Sigmoid colon (tissue), 6 donors: ENCODE measurements at regions not wholly inside any gene's neighbourhood (a gene's known extent, or its start where the extent isn't known, plus 50 kb on each side); places are given as distances from the start of the nearest gene placed in this dataset.

Experiments
- DNase-seq: peaks from one replicate; pipeline ENCODE4 v3.0.0-alpha.2; 2019
- H3K27ac ChIP-seq, 4 donors: fragments of 200-600 bp; sonication (generic); one replicate each; pipeline ENCODE4 v1.5.1; 2016 to 2019; ENCODE audit warnings: mild to moderate bottlenecking in 1 of 4
- H3K27me3 ChIP-seq, 3 donors: fragments of 200-600 bp; sonication (generic); one replicate each; pipeline ENCODE4 v1.5.1; 2019; ENCODE audit warnings: mild to moderate bottlenecking in 1 of 3
- H3K36me3 ChIP-seq, 4 donors: fragments of 200-600 bp; sonication (generic); one replicate each; pipeline ENCODE4 v1.5.1; 2016 to 2019
- H3K4me1 ChIP-seq, 4 donors: fragments of 200-600 bp; sonication (generic); one replicate each; pipeline ENCODE4 v1.5.1; 2017 to 2019
- H3K4me3 ChIP-seq, 4 donors: fragments of 200-600 bp; sonication (generic); one replicate each; pipeline ENCODE4 v1.5.1; 2017 to 2019; ENCODE audit warnings: mild to moderate bottlenecking in 2 of 4, moderate library complexity in 1 of 4
- H3K9me3 ChIP-seq, 4 donors: fragments of 200-600 bp in 3 of 4; sonication (generic) in 3 of 4; one replicate each; pipeline versions ENCODE4 v1.5.1 to v1.6.1; 2013 to 2019
- EP300 ChIP-seq, 4 donors: sonication (generic); formaldehyde crosslinking; IDR thresholded peaks; one replicate each; pipeline ENCODE4 v1.6.1; 2017; ENCODE audit warnings: antibody characterized with exemption in 4 of 4
- POLR2A ChIP-seq, 2 donors: fragments of 450-650 bp; IDR thresholded peaks; one replicate each; pipeline ENCODE4 v1.6.1; 2016; ENCODE audit warnings: antibody characterized with exemption in 2 of 2, mild to moderate bottlenecking in 2 of 2, moderate library complexity in 2 of 2
- POLR2AphosphoS5 ChIP-seq, 4 donors: sonication (generic); formaldehyde crosslinking; IDR thresholded peaks; one replicate each; pipeline ENCODE4 v1.6.1; 2017; ENCODE audit warnings: antibody characterized with exemption in 4 of 4
- WGBS, 2 donors: extraction: QIAGEN DNeasy Blood & Tissue Kit; methylation state at CpG; one replicate each; pipeline ENCODE4 v1.1.7; 2013; 5-methylcytosine and 5-hydroxymethylcytosine counted together
- intact Hi-C: fragments of 100-400 bp; cut with DNase I; formaldehyde crosslinking; loops from one replicate; pipeline ENCODE4 v1.15.1; 2023
- TF ChIP-seq, protein P1 (sequence below), 4 experiments: fragments of 450-650 bp in 3 of 4; fragments of 200-600 bp in 1 of 4; IDR thresholded peaks; one replicate each; pipeline ENCODE4 v1.5.1; 2016 to 2019; ENCODE audit warnings: antibody characterized with exemption in 4 of 4, mild to moderate bottlenecking in 3 of 4, moderate library complexity in 2 of 4
- donor health status: healthy with polysubstance abuse.
- donor health status: healthy.

DNA sequence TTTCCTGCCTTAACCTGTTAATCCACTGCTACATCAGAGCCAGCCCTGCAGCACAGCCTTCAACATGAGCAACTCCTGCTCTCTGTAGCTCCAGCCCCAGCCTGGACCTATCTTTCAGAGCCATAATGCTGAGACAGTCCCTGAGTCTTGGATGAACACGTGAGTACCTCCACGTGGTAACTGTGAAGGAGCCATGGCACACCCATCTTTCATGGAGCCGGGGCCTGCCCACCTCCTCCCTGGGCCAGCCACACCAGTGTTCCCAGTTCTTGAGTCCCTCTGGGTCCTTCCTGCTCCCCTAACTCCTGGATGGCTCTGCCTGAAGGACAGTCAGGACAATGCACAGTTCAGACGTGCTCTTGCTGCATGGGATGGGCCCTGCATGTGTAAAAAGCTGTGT lies 107.1 kb downstream of the TEX36 start:
- H3K4me1 ChIP-seq = peaks cover 0 to 8% (median 3%) of the 10 kb centered on the region in 4 donors
- WGBS, 2 donors = 65 to 73% methylated on average over 4 of the region's 4 CpGs
- no peak overlapping the region for H3K27ac ChIP-seq
- intact Hi-C loops = no loop called here
- TF ChIP-seq EP300 (IDR thresholded peaks at IDR 0.05) (no peak), POLR2A (IDR thresholded peaks at IDR 0.05) (no peak), POLR2AphosphoS5 (IDR thresholded peaks at IDR 0.05) (no peak)
- TF ChIP-seq, protein P1, sequence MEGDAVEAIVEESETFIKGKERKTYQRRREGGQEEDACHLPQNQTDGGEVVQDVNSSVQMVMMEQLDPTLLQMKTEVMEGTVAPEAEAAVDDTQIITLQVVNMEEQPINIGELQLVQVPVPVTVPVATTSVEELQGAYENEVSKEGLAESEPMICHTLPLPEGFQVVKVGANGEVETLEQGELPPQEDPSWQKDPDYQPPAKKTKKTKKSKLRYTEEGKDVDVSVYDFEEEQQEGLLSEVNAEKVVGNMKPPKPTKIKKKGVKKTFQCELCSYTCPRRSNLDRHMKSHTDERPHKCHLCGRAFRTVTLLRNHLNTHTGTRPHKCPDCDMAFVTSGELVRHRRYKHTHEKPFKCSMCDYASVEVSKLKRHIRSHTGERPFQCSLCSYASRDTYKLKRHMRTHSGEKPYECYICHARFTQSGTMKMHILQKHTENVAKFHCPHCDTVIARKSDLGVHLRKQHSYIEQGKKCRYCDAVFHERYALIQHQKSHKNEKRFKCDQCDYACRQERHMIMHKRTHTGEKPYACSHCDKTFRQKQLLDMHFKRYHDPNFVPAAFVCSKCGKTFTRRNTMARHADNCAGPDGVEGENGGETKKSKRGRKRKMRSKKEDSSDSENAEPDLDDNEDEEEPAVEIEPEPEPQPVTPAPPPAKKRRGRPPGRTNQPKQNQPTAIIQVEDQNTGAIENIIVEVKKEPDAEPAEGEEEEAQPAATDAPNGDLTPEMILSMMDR (IDR thresholded peaks at IDR 0.05) = no peak
- no peaks in the 10 kb centered on the region for H3K36me3 ChIP-seq
- no peaks in the 10 kb centered on the region for H3K9me3 ChIP-seq
- DNase-seq = no peak
- no peak overlapping the region for H3K4me3 ChIP-seq
- no peaks in the 10 kb centered on the region for H3K27me3 ChIP-seq

DNA sequence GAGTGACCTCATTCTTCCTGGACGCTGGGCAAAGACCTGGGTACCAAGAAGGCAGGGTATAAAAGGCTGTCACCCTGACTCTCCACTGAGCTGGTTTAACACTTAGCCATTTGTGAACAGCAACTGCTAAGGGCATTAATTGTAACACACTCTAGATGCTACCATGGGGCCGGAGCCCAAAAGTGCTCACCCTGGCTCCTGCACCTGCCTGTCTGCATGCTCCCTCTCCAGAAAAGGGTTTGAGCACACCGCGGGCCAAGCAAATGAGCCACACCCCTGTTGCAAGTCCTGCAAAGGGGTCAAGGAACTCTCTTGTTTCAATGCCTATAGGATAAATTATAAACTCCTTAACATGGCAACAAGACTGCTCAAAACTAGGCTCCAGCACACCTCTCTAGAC lies 114.8 kb downstream of the TEX36 start:
- no peaks in the 10 kb centered on the region for H3K36me3 ChIP-seq
- no peak for DNase-seq
- H3K4me3 ChIP-seq = no peak overlapping the region
- 91 to 96% methylated on average over 4 of the region's 4 CpGs for WGBS, 2 donors
- H3K9me3 ChIP-seq = no peaks in the 10 kb centered on the region
- H3K27ac ChIP-seq = no peak overlapping the region
- TF ChIP-seq POLR2A (IDR thresholded peaks at IDR 0.05) = no peak
- no peak for TF ChIP-seq POLR2AphosphoS5 (IDR thresholded peaks at IDR 0.05)
- TF ChIP-seq EP300 (IDR thresholded peaks at IDR 0.05) = no peak
- TF ChIP-seq, protein P1 (IDR thresholded peaks at IDR 0.05) = no peak
- intact Hi-C loops = no loop called here
- no peaks in the 10 kb centered on the region for H3K27me3 ChIP-seq
- H3K4me1 ChIP-seq = no peaks in the 10 kb centered on the region

DNA sequence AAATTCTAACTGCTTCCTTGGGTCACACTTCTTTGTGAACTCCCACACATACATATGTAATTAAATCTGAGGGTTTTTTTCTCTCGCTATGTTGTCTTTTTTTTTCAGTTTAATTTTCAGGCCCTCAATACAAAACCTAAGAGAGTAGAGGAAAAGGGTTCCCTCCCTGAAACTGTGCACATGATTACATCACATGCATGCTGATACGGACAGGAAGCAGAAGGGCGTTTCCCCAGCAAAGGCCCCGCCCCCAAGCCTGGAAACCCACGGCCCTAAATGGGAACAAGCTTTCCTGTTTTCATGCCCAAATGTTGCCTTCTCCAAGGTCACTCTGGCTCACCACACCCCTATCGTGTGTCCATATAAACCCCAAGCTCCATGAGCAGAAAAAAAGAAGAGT lies 115.4 kb downstream of the TEX36 start:
- Histone ChIP-seq H3K4me1 (no peaks in the 10 kb centered on the region), H3K27ac (no peak overlapping the region), H3K36me3 (no peaks in the 10 kb centered on the region), H3K4me3 (no peak overlapping the region), H3K27me3 (no peaks in the 10 kb centered on the region), H3K9me3 (no peaks in the 10 kb centered on the region)
- no peak for TF ChIP-seq EP300 (IDR thresholded peaks at IDR 0.05)
- no peak for TF ChIP-seq POLR2AphosphoS5 (IDR thresholded peaks at IDR 0.05)
- no peak for TF ChIP-seq POLR2A (IDR thresholded peaks at IDR 0.05)
- TF ChIP-seq, protein P1 (IDR thresholded peaks at IDR 0.05) = no peak
- 78 to 83% methylated on average over 6 of the region's 6 CpGs for WGBS, 2 donors
- no peak for DNase-seq
- intact Hi-C loops = no loop called here

DNA sequence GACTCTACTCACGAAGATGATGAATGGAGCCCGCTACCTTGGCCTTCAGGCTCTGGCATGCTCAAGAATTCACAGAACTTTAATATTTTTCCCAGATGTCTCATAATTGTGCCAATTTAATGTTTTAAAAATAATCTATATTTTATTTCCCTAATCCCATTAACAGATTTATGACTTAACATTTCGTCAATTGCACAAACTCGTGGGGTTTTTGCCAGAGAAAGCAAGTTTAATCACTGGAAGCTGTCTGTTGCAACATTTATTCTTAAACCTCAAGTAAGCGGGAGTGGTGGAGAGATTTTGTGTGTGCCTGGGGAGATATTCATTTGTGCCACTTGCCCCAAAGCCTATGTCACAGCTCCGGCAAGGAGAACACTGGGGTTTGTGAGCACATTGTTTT lies 117.9 kb downstream of the TEX36 start:
- intact Hi-C loops = no loop called here
- H3K9me3 ChIP-seq = no peaks in the 10 kb centered on the region
- H3K4me1 ChIP-seq = no peaks in the 10 kb centered on the region
- WGBS, 2 donors = 79 to 82% methylated on average over 6 of the region's 6 CpGs
- H3K27ac ChIP-seq = no peak overlapping the region
- no peaks in the 10 kb centered on the region for H3K36me3 ChIP-seq
- no peak overlapping the region for H3K4me3 ChIP-seq
- no peaks in the 10 kb centered on the region for H3K27me3 ChIP-seq
- no peak for DNase-seq
- no peak for TF ChIP-seq EP300 (IDR thresholded peaks at IDR 0.05)
- no peak for TF ChIP-seq POLR2A (IDR thresholded peaks at IDR 0.05)
- TF ChIP-seq POLR2AphosphoS5 (IDR thresholded peaks at IDR 0.05) = no peak
- TF ChIP-seq, protein P1 (IDR thresholded peaks at IDR 0.05) = no peak

DNA sequence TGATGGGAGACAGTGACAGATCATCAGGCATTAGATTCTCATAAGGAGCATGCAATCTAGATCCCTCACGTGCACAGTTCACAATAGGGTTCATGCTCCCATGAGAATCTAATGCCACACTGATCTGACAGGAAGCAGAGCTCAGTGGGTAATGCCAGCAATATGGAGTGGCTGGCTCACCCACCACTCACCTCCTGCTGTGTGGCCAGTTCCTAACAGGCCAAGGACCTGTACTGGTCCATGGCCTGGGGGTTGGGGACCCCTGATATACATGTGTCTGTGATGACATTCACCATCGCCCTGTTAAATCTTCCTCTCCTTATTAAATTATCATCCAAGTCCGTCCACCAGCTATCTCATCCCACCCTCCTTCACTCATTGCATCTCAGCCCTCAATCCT lies 118.4 kb downstream of the TEX36 start:
- TF ChIP-seq POLR2AphosphoS5 (IDR thresholded peaks at IDR 0.05) (no peak), POLR2A (IDR thresholded peaks at IDR 0.05) (no peak), EP300 (IDR thresholded peaks at IDR 0.05) (no peak)
- TF ChIP-seq, protein P1 (IDR thresholded peaks at IDR 0.05) = no peak
- no peak for DNase-seq

More for the DNA sequence above, 118.4 kb downstream of the TEX36 start:
- H3K9me3 ChIP-seq = no peaks in the 10 kb centered on the region
- H3K27ac ChIP-seq = no peak overlapping the region
- H3K4me1 ChIP-seq = no peaks in the 10 kb centered on the region
- H3K4me3 ChIP-seq = no peak overlapping the region
- no peaks in the 10 kb centered on the region for H3K36me3 ChIP-seq
- no peaks in the 10 kb centered on the region for H3K27me3 ChIP-seq
- intact Hi-C loops = no loop called here
- 84% methylated on average over 3 of the region's 3 CpGs for WGBS, 2 donors
